ENCODE measurements at regions not wholly inside any gene's neighbourhood (a gene's known extent, or its start where the extent isn't known, plus 50 kb on each side); places are given as distances from the start of the nearest gene placed in this dataset.

GRCh38 chrX:149370097-149370496 lies 135.0 kb downstream of the IDS start:
- DNase-seq: no peak
- no peaks in the 10 kb centered on the region for H3K27me3 ChIP-seq (ENCODE audit: control insufficient read depth, insufficient read depth, low read length, poor library complexity, severe bottlenecking)
- 92 to 100% methylated on average over 1 to 6 of the region's 6 CpGs for WGBS, 2 experiments (ENCODE audit: insufficient coverage in 1 of 2, insufficient read length in 1 of 2)
- peaks cover 60% of the 10 kb centered on the region for H3K9me3 Mint-ChIP-seq
- H3K4me3 Mint-ChIP-seq: no peak overlapping the region
- no peaks in the 10 kb centered on the region for H3K9me3 ChIP-seq (ENCODE audit: control insufficient read depth, low read length)
- H3K9ac ChIP-seq (ENCODE audit: extremely low read depth, low read length, poor library complexity, severe bottlenecking): no peak overlapping the region
- no peak overlapping the region for H3K4me3 ChIP-seq (ENCODE audit: low read length)
- no peaks in the 10 kb centered on the region for H3K36me3 ChIP-seq (ENCODE audit: control insufficient read depth, insufficient read depth, low read length)
- TF ChIP-seq, protein P1, sequence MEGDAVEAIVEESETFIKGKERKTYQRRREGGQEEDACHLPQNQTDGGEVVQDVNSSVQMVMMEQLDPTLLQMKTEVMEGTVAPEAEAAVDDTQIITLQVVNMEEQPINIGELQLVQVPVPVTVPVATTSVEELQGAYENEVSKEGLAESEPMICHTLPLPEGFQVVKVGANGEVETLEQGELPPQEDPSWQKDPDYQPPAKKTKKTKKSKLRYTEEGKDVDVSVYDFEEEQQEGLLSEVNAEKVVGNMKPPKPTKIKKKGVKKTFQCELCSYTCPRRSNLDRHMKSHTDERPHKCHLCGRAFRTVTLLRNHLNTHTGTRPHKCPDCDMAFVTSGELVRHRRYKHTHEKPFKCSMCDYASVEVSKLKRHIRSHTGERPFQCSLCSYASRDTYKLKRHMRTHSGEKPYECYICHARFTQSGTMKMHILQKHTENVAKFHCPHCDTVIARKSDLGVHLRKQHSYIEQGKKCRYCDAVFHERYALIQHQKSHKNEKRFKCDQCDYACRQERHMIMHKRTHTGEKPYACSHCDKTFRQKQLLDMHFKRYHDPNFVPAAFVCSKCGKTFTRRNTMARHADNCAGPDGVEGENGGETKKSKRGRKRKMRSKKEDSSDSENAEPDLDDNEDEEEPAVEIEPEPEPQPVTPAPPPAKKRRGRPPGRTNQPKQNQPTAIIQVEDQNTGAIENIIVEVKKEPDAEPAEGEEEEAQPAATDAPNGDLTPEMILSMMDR (conservative IDR thresholded peaks at IDR 0.05): no peak
- H3K4me1 Mint-ChIP-seq: peaks cover 1% of the 10 kb centered on the region
- H3K27ac ChIP-seq (ENCODE audit: low read depth, low read length): no peak overlapping the region
- no peaks in the 10 kb centered on the region for H3K36me3 Mint-ChIP-seq (ENCODE audit: low read depth)
- no peaks in the 10 kb centered on the region for H3K4me1 ChIP-seq (ENCODE audit: control insufficient read depth, insufficient read depth, low read length)
- H3K27me3 Mint-ChIP-seq (ENCODE audit: insufficient read depth): peaks cover 1% of the 10 kb centered on the region
- no peak overlapping the region for H3K27ac Mint-ChIP-seq

GRCh38 chrX:149365552-149365951 lies 139.6 kb downstream of the IDS start:
- Histone ChIP-seq H3K27me3 (ENCODE audit: control insufficient read depth, insufficient read depth, low read length, poor library complexity, severe bottlenecking) (no peaks in the 10 kb centered on the region), H3K4me3 (ENCODE audit: low read length) (no peak overlapping the region), H3K27ac (ENCODE audit: low read depth, low read length) (no peak overlapping the region), H3K9me3 (ENCODE audit: control insufficient read depth, low read length) (no peaks in the 10 kb centered on the region), H3K4me1 (ENCODE audit: control insufficient read depth, insufficient read depth, low read length) (no peaks in the 10 kb centered on the region), H3K36me3 (ENCODE audit: control insufficient read depth, insufficient read depth, low read length) (no peaks in the 10 kb centered on the region), H3K9ac (ENCODE audit: extremely low read depth, low read length, poor library complexity, severe bottlenecking) (no peak overlapping the region)
- Mint-ChIP-seq H3K4me3 (no peak overlapping the region), H3K4me1 (no peaks in the 10 kb centered on the region), H3K27me3 (ENCODE audit: insufficient read depth) (no peaks in the 10 kb centered on the region), H3K27ac (no peak overlapping the region), H3K36me3 (ENCODE audit: low read depth) (no peaks in the 10 kb centered on the region), H3K9me3 (peaks cover 65% of the 10 kb centered on the region)
- TF ChIP-seq, protein P1 (conservative IDR thresholded peaks at IDR 0.05): no peak
- no peak for DNase-seq

GRCh38 chrX:149365061-149365460 lies 140.0 kb downstream of the IDS start:
- Histone ChIP-seq H3K9me3 (ENCODE audit: control insufficient read depth, low read length) (no peaks in the 10 kb centered on the region), H3K9ac (ENCODE audit: extremely low read depth, low read length, poor library complexity, severe bottlenecking) (no peak overlapping the region), H3K36me3 (ENCODE audit: control insufficient read depth, insufficient read depth, low read length) (no peaks in the 10 kb centered on the region), H3K4me1 (ENCODE audit: control insufficient read depth, insufficient read depth, low read length) (no peaks in the 10 kb centered on the region), H3K4me3 (ENCODE audit: low read length) (no peak overlapping the region), H3K27ac (ENCODE audit: low read depth, low read length) (no peak overlapping the region), H3K27me3 (ENCODE audit: control insufficient read depth, insufficient read depth, low read length, poor library complexity, severe bottlenecking) (no peaks in the 10 kb centered on the region)
- no peaks in the 10 kb centered on the region for H3K27me3 Mint-ChIP-seq (ENCODE audit: insufficient read depth)
- no CpG with 5 or more reads among the region's 1 CpG for WGBS, 2 experiments (ENCODE audit: insufficient coverage in 1 of 2, insufficient read length in 1 of 2)
- no peak overlapping the region for H3K27ac Mint-ChIP-seq
- TF ChIP-seq, protein P1 (conservative IDR thresholded peaks at IDR 0.05): no peak
- no peak overlapping the region for H3K4me3 Mint-ChIP-seq
- DNase-seq: no peak
- H3K4me1 Mint-ChIP-seq: no peaks in the 10 kb centered on the region
- peaks cover 65% of the 10 kb centered on the region for H3K9me3 Mint-ChIP-seq
- H3K36me3 Mint-ChIP-seq (ENCODE audit: low read depth): no peaks in the 10 kb centered on the region
